OCI-LY1 (cell line): ENCODE measurements at regions not wholly inside any gene's neighbourhood (a gene's known extent, or its start where the extent isn't known, plus 50 kb on each side); places are given as distances from the start of the nearest gene placed in this dataset.

Experiments
- H2AFZ ChIP-seq: fragments of 200-600 bp; sonication (generic), shearing (Covaris generic); 2 replicates; pipeline ENCODE4 v1.6.0; 2014; ENCODE audit warnings: antibody characterized with exemption, mild to moderate bottlenecking, low read length
- H3F3A ChIP-seq: fragments of 200-600 bp; sonication (generic), shearing (Covaris generic); 2 replicates; pipeline ENCODE4 v1.6.0; 2014; ENCODE audit warnings: mild to moderate bottlenecking, antibody characterized with exemption, low read length, moderate library complexity; ENCODE audit not compliant: insufficient read depth
- H3K27ac ChIP-seq: fragments of 200-600 bp; sonication (generic); 2 replicates; pipeline ENCODE4 v1.5.1; 2014; ENCODE audit warnings: low read length, mixed run types, mild to moderate bottlenecking, low read depth; ENCODE audit not compliant: poor library complexity, severe bottlenecking
- H3K27me3 ChIP-seq: fragments of 200-600 bp; sonication (generic); 2 replicates; pipeline ENCODE4 v1.6.0; 2014; ENCODE audit warnings: antibody characterized with exemption, mild to moderate bottlenecking, low read length, moderate library complexity; ENCODE audit not compliant: insufficient read depth
- H3K36me3 ChIP-seq: fragments of 200-600 bp; sonication (generic); 2 replicates; pipeline ENCODE4 v1.6.1; 2014; ENCODE audit warnings: mild to moderate bottlenecking, antibody characterized with exemption, low read length, moderate library complexity, mixed read lengths; ENCODE audit not compliant: insufficient read depth
- H3K4me1 ChIP-seq: fragments of 200-600 bp; sonication (generic); 2 replicates; pipeline ENCODE4 v1.5.1; 2014; ENCODE audit warnings: mild to moderate bottlenecking, low read length, moderate library complexity; ENCODE audit not compliant: insufficient read depth, severe bottlenecking
- H3K4me2 ChIP-seq: fragments of 200-600 bp; sonication (generic), shearing (Covaris generic); 2 replicates; pipeline ENCODE4 v1.6.1; 2014; ENCODE audit warnings: low read length
- H3K4me3 ChIP-seq: fragments of 200-600 bp; sonication (generic); 2 replicates; pipeline ENCODE4 v1.5.1; 2014; ENCODE audit warnings: low read length, low read depth, mild to moderate bottlenecking, mixed read lengths; ENCODE audit not compliant: poor library complexity, severe bottlenecking
- H3K79me2 ChIP-seq: fragments of 200-600 bp; shearing (Covaris generic); 2 replicates; pipeline ENCODE4 v1.6.1; 2016; ENCODE audit warnings: mixed run types, low read length, mixed read lengths; ENCODE audit not compliant: insufficient read depth
- H3K9ac ChIP-seq: fragments of 200-600 bp; sonication (generic), shearing (Covaris generic); 2 replicates; pipeline ENCODE4 v1.6.1; 2014; ENCODE audit warnings: mild to moderate bottlenecking, low read length, mixed read lengths
- H3K9me2 ChIP-seq: fragments of 200-600 bp; sonication (generic), shearing (Covaris generic); 2 replicates; pipeline ENCODE4 v1.6.1; 2014; ENCODE audit warnings: low read depth, mild to moderate bottlenecking, low read length, mixed read lengths
- H3K9me3 ChIP-seq: fragments of 200-600 bp; shearing (Covaris generic); 2 replicates; pipeline ENCODE4 v1.6.1; 2014; ENCODE audit warnings: low read length, mixed read lengths
- H4K20me1 ChIP-seq: fragments of 200-600 bp; sonication (generic), shearing (Covaris generic); 2 replicates; pipeline ENCODE4 v1.6.0; 2016; ENCODE audit warnings: mild to moderate bottlenecking, low read length; ENCODE audit not compliant: insufficient read depth
- CTCF ChIP-seq: fragments of 200-600 bp; sonication (generic), shearing (Covaris generic); IDR thresholded peaks from 2 replicates; pipeline ENCODE4 v1.5.1; 2017; ENCODE audit warnings: mild to moderate bottlenecking, antibody characterized with exemption, low read length, moderate library complexity, mixed read lengths
- EZH2 ChIP-seq: fragments of 200-600 bp; sonication (generic), shearing (Covaris generic); IDR thresholded peaks from 2 replicates; pipeline ENCODE4 v1.8.0; 2017; ENCODE audit warnings: borderline replicate concordance, mixed run types, mild to moderate bottlenecking, antibody characterized with exemption, low read length, moderate library complexity, mixed read lengths

GRCh38 chr1:102074874-102075273 is 78.1 kb upstream of the OLFM3 start:
- TF ChIP-seq EZH2 (no peak), CTCF (no peak)
- H3K36me3 ChIP-seq = no peaks in the 10 kb centered on the region
- H3K9me3 ChIP-seq = no peaks in the 10 kb centered on the region
- no peaks in the 10 kb centered on the region for H3K79me2 ChIP-seq
- H2AFZ ChIP-seq = no peak overlapping the region
- H3K4me2 ChIP-seq = no peak overlapping the region
- no peaks in the 10 kb centered on the region for H3K9me2 ChIP-seq
- H3K4me1 ChIP-seq = no peaks in the 10 kb centered on the region
- no peak overlapping the region for H3K27ac ChIP-seq
- no peaks in the 10 kb centered on the region for H4K20me1 ChIP-seq
- H3F3A ChIP-seq = no peaks in the 10 kb centered on the region
- no peaks in the 10 kb centered on the region for H3K27me3 ChIP-seq
- H3K9ac ChIP-seq = no peak overlapping the region
- no peak overlapping the region for H3K4me3 ChIP-seq

DNA sequence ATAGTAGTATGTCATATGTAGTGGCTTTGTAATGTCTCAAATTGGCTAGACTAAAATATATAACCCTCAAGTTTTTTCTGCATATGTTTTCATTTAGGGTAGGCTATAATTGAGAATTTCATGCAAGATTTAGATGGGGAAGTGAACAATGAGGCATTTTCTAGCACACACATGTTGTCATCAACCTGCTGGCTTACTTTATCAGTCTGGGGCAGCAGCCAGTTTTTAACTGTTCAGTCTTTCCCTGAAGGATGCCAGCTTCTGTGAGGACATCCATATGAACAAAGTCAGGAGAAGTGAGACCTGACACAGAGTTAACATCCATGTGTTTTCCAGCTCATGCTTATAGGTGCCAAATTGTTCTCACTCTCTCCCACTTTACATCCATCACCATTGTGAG is 74.7 kb upstream of the OLFM3 start:
- Histone ChIP-seq H3K4me1 (no peaks in the 10 kb centered on the region), H3K9ac (no peak overlapping the region), H3K9me3 (no peaks in the 10 kb centered on the region), H3K4me3 (no peak overlapping the region), H3K27ac (no peak overlapping the region), H4K20me1 (no peaks in the 10 kb centered on the region), H3K9me2 (no peaks in the 10 kb centered on the region), H3F3A (no peaks in the 10 kb centered on the region), H2AFZ (no peak overlapping the region), H3K27me3 (no peaks in the 10 kb centered on the region), H3K36me3 (no peaks in the 10 kb centered on the region), H3K4me2 (no peak overlapping the region), H3K79me2 (no peaks in the 10 kb centered on the region)
- no peak for TF ChIP-seq CTCF
- no peak for TF ChIP-seq EZH2

GRCh38 chr1:102050556-102050955 is 53.8 kb upstream of the OLFM3 start:
- Histone ChIP-seq H2AFZ (no peak overlapping the region), H3K9me2 (no peaks in the 10 kb centered on the region), H3K9ac (no peak overlapping the region), H3K79me2 (no peaks in the 10 kb centered on the region), H3K27ac (no peak overlapping the region), H3F3A (no peaks in the 10 kb centered on the region), H3K4me3 (no peak overlapping the region), H3K27me3 (no peaks in the 10 kb centered on the region), H3K4me1 (no peaks in the 10 kb centered on the region), H3K4me2 (no peak overlapping the region), H3K9me3 (no peaks in the 10 kb centered on the region), H4K20me1 (no peaks in the 10 kb centered on the region), H3K36me3 (no peaks in the 10 kb centered on the region)
- TF ChIP-seq EZH2 (no peak), CTCF (no peak)
